AG04449 (cell line): ENCODE measurements at regions not wholly inside any gene's neighbourhood (a gene's known extent, or its start where the extent isn't known, plus 50 kb on each side); places are given as distances from the start of the nearest gene placed in this dataset.

ENCODE experiments used
- CTCF ChIA-PET: fragments of 350-600 bp; formaldehyde crosslinking; extraction: SDS; loops from one replicate; lab custom pipeline; 2021; ENCODE audit warnings: antibody characterized with exemption; lab: Yijun Ruan, JAX
- POLR2A ChIA-PET: fragments of 400-600, 350-600 bp; formaldehyde crosslinking; extraction: SDS; loops from one replicate; lab custom pipeline; 2020; ENCODE audit warnings: antibody characterized with exemption, inconsistent platforms; lab: Yijun Ruan, JAX
- DNase-seq: peaks from one replicate; pipeline ENCODE4 v3.0.0-alpha.2; 2010; ENCODE audit warnings: low read depth, low spot score
- H3K4me3 ChIP-seq: 2 replicates; pipeline ENCODE4 v1.5.1; 2011; ENCODE audit warnings: low read depth, mild to moderate bottlenecking, control low read depth, low read length
- TF ChIP-seq, protein P1 (sequence below): IDR thresholded peaks from one replicate; pipeline ENCODE4 v1.5.1; 2011; ENCODE audit warnings: mild to moderate bottlenecking, moderate library complexity, low read length, control low read depth, inconsistent platforms; ENCODE audit not compliant: insufficient read depth; ENCODE audit errors: missing control alignments

- POLR2A ChIA-PET: interaction anchor here (0.6 kb wide), 1 partner anchor 15 kb away, joined by 3 read pairs; no protein-coding TSS in a partner anchor
- no peak overlapping the region for H3K4me3 ChIP-seq
- CTCF ChIA-PET: no interaction called here
- TF ChIP-seq, protein P1, sequence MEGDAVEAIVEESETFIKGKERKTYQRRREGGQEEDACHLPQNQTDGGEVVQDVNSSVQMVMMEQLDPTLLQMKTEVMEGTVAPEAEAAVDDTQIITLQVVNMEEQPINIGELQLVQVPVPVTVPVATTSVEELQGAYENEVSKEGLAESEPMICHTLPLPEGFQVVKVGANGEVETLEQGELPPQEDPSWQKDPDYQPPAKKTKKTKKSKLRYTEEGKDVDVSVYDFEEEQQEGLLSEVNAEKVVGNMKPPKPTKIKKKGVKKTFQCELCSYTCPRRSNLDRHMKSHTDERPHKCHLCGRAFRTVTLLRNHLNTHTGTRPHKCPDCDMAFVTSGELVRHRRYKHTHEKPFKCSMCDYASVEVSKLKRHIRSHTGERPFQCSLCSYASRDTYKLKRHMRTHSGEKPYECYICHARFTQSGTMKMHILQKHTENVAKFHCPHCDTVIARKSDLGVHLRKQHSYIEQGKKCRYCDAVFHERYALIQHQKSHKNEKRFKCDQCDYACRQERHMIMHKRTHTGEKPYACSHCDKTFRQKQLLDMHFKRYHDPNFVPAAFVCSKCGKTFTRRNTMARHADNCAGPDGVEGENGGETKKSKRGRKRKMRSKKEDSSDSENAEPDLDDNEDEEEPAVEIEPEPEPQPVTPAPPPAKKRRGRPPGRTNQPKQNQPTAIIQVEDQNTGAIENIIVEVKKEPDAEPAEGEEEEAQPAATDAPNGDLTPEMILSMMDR: no peak
- DNase-seq: no peak
Observed at GRCh38 chr2:60298006-60298696, 255.3 kb downstream of the BCL11A start.

DNA sequence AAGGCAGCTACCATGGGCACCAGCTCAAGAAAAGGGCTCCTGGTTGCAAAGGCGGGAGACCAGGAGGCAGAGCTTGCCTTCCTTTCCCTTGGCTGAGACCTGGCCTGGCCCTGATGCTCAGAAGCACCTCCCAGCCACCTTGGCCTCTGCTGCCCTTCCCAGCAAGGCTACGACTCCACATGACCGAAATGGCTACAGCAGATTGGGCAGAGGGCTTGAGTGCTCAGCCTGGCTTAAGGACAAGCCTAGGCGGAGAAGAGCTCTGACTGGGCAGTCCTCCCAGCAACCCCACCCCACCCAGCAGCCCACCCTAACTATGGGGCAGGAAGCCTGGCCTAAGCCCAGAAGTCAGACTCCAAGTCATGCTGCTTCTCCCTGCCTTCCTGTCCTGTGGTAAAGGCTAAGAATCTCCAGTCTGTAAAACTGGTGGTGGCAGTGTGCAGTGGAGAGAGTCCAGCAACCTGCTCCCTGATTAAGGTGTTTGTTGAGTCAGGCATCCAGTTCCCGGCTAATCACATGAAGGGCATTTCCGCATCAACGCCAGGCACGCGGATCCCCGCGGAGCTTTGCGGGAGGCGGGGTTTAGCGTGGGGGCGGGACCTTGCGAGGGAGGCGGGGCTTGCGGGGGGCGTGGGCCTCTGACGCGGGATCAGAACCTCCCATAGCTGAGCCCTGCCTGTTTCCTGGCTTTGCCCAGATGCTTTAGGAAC, 256.0 kb downstream of the BCL11A start:
- H3K4me3 ChIP-seq: no peak overlapping the region
- ChIA-PET POLR2A (interaction anchor here (0.6 kb wide), 1 partner anchor 15 kb away, joined by 3 read pairs; no protein-coding TSS in a partner anchor), CTCF (no interaction called here)
- TF ChIP-seq, protein P1: no peak
- DNase-seq: no peak

DNA sequence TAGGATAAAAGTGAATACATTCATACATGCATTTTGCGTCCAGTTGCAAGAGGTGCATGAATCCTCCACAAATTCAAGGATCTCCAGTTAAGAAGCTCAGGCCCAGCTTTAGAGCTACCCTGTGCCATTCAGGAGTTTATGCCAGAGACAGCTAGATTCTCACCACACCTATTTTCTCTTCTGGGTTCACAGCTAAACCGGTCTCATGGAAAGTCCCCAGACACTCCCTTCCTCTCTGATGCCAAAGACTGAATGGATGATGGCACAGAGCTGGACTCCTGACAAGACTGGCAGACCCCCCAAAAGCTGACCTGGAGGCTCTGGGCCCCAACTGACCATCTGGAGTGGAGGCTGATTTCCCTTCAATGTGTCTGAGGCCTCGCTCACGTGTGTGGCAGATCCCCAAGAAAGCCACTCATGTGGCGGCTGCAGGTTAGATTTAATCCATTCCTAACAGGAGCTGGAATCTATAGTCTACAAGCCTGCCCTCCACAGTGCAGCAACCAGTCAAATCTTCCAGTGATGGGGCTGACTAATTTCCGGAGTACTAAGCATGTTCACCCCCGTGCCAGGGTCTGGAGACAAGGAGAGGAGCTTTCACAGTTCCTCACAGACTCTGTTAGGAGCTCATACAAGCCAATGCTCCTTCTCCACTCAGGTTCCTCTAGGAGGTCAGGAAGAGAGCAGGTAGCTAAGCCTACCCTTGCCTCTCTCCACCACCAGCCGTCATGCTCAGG, 257.1 kb downstream of the BCL11A start:
- CTCF ChIA-PET: no interaction called here
- no peak for DNase-seq
- no peak overlapping the region for H3K4me3 ChIP-seq
- POLR2A ChIA-PET: no interaction called here
- TF ChIP-seq, protein P1: no peak

DNA sequence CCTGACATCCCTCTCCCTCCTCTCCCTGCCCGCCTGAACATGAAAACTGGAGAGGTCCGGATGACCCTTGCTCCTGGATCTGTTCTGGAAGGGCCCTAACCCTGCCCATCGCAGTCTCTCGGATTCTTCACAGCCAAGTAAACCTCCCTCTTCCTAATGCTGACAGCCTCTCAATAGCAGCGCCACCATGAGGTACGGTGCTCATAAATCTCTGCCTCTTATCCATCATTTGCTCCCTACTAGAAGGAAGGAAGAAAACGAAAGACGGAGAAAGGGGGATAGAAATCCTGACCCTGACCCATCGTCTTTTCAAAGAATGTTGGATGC, 257.9 kb downstream of the BCL11A start:
- CTCF ChIA-PET: no interaction called here
- no peak overlapping the region for H3K4me3 ChIP-seq
- POLR2A ChIA-PET: no interaction called here
- TF ChIP-seq, protein P1: no peak
- no peak for DNase-seq

DNA sequence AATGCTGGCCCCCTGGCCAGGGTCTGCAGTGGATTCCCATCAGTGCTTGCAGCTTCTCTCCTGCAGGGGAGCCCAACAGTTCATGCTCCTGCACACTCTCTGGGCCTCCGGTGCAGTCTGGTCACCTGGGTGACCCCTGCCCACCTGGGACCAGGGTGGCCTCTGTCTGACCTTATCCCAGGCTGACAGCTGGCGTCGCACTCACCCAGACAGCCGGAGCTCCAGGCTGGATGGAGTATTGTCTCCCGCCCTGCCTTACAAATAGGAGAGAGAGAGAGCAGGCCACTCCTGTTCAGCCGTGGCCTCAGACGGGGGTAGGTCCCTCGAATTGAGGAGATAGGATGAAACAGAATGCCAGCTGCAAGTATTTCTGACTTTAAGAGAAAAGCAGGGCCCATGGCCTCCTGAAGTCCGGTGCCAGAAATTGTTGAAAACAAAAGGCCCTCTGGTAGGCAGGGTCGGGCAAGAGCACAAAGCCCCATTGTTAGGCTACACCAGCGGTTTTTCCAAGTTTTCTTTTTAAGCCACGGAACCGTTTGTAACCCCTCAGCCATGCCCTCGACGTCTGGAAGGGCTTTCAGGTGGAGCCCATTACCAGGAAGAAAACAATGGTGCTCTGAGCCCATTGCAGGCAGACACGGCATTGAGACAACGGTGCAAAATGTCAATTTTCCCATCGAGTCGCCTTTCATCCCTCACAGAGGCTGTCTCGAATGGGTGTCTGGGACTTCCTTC, 258.4 kb downstream of the BCL11A start:
- CTCF ChIA-PET: no interaction called here
- no peak overlapping the region for H3K4me3 ChIP-seq
- DNase-seq: no peak
- POLR2A ChIA-PET: no interaction called here
- TF ChIP-seq, protein P1: no peak

- TF ChIP-seq, protein P1: no peak
- H3K4me3 ChIP-seq: no peak overlapping the region
- ChIA-PET CTCF (no interaction called here), POLR2A (no interaction called here)
- no peak for DNase-seq
Observed at GRCh38 chr2:60292242-60292641, 261.2 kb downstream of the BCL11A start.
